ENCODE measurements at regions not wholly inside any gene's neighbourhood (a gene's known extent, or its start where the extent isn't known, plus 50 kb on each side); places are given as distances from the start of the nearest gene placed in this dataset.

GRCh38 chr3:82143661-82144412, 382.4 kb upstream of the GBE1 start:
- H3K9me3 ChIP-seq: peaks cover 7% of the 10 kb centered on the region
- H4K20me1 ChIP-seq: no peaks in the 10 kb centered on the region
- no peaks in the 10 kb centered on the region for H3K27me3 ChIP-seq
- H3K4me1 ChIP-seq: no peaks in the 10 kb centered on the region
- H3K36me3 ChIP-seq: no peaks in the 10 kb centered on the region
- no peak overlapping the region for H3K9ac ChIP-seq
- H3K4me2 ChIP-seq: no peak overlapping the region
- H3K27ac ChIP-seq: no peak overlapping the region
- no peak for TF ChIP-seq Cebpa-rat (IDR thresholded peaks at IDR 0.05)
- H3K4me3 ChIP-seq: no peak overlapping the region

DNA sequence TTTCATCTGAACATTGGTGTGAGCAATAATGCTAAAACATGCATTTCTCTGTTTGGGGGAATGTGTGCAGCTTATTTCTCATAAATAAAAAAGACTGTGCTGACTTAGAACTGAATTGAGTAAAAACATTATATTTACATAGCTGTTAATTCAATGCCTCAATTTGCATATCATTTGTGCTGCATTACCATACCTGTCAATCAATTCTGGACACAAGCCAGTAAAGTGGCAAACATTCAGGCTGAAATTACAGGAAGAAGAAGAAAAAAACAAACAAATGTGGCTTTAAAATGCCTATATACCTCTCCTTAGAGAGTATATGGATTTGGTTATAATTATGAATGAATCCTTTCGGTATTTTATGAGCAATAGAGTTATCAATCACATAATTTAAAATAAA, 380.1 kb upstream of the GBE1 start:
- no peaks in the 10 kb centered on the region for H3K36me3 ChIP-seq
- H3K4me1 ChIP-seq: no peaks in the 10 kb centered on the region
- H3K9ac ChIP-seq: no peak overlapping the region
- H3K27me3 ChIP-seq: no peaks in the 10 kb centered on the region
- no peak overlapping the region for H3K4me3 ChIP-seq
- H3K9me3 ChIP-seq: peaks cover 8% of the 10 kb centered on the region
- no peak overlapping the region for H3K4me2 ChIP-seq
- H3K27ac ChIP-seq: no peak overlapping the region
- no peaks in the 10 kb centered on the region for H4K20me1 ChIP-seq
- no peak for TF ChIP-seq Cebpa-rat (IDR thresholded peaks at IDR 0.05)

- H4K20me1 ChIP-seq: no peaks in the 10 kb centered on the region
- no peak for TF ChIP-seq Cebpa-rat (IDR thresholded peaks at IDR 0.05)
- no peak overlapping the region for H3K27ac ChIP-seq
- H3K36me3 ChIP-seq: no peaks in the 10 kb centered on the region
- no peak overlapping the region for H3K9ac ChIP-seq
- H3K27me3 ChIP-seq: no peaks in the 10 kb centered on the region
- H3K4me1 ChIP-seq: no peaks in the 10 kb centered on the region
- H3K9me3 ChIP-seq: peaks cover 8% of the 10 kb centered on the region
- no peak overlapping the region for H3K4me3 ChIP-seq
- H3K4me2 ChIP-seq: no peak overlapping the region
Observed at GRCh38 chr3:82137861-82138260, 376.4 kb upstream of the GBE1 start.

DNA sequence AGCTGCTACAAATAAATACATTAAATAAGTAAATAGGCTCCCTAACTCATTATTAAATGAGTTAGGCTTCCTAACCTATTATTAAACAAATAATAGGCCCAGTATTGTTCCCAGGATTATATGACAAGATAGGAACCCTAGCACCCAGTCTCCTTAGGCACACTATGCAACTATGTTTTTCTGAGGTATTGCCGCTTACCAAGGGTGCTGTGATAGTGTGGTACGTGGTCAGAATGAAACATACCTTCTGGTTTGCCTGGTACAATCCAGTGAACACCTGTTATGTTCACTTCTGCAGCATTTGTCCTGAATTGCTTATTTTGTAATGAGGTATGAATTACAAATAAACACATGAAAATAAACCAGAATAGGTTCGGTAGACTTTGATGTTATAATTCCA, 375.6 kb upstream of the GBE1 start:
- Histone ChIP-seq H3K9me3 (peaks cover 8% of the 10 kb centered on the region), H3K4me1 (no peaks in the 10 kb centered on the region), H3K9ac (no peak overlapping the region), H3K4me3 (no peak overlapping the region), H4K20me1 (no peaks in the 10 kb centered on the region), H3K27ac (no peak overlapping the region), H3K27me3 (no peaks in the 10 kb centered on the region), H3K4me2 (no peak overlapping the region), H3K36me3 (no peaks in the 10 kb centered on the region)
- no peak for TF ChIP-seq Cebpa-rat (IDR thresholded peaks at IDR 0.05)

- H3K4me2 ChIP-seq: no peak overlapping the region
- TF ChIP-seq Cebpa-rat (IDR thresholded peaks at IDR 0.05): no peak
- no peak overlapping the region for H3K4me3 ChIP-seq
- no peaks in the 10 kb centered on the region for H4K20me1 ChIP-seq
- H3K4me1 ChIP-seq: no peaks in the 10 kb centered on the region
- H3K27me3 ChIP-seq: no peaks in the 10 kb centered on the region
- H3K9me3 ChIP-seq: no peaks in the 10 kb centered on the region
- no peak overlapping the region for H3K27ac ChIP-seq
- H3K9ac ChIP-seq: no peak overlapping the region
- H3K36me3 ChIP-seq: no peaks in the 10 kb centered on the region
Observed at GRCh38 chr3:82133070-82133606, 371.7 kb upstream of the GBE1 start.

- Histone ChIP-seq H3K36me3 (no peaks in the 10 kb centered on the region), H3K27ac (no peak overlapping the region), H3K9me3 (no peaks in the 10 kb centered on the region), H3K4me2 (no peak overlapping the region), H3K9ac (no peak overlapping the region), H3K27me3 (no peaks in the 10 kb centered on the region), H3K4me1 (no peaks in the 10 kb centered on the region), H4K20me1 (no peaks in the 10 kb centered on the region), H3K4me3 (no peak overlapping the region)
- no peak for TF ChIP-seq Cebpa-rat (IDR thresholded peaks at IDR 0.05)
Observed at GRCh38 chr3:82132210-82133069, 371.0 kb upstream of the GBE1 start.

DNA sequence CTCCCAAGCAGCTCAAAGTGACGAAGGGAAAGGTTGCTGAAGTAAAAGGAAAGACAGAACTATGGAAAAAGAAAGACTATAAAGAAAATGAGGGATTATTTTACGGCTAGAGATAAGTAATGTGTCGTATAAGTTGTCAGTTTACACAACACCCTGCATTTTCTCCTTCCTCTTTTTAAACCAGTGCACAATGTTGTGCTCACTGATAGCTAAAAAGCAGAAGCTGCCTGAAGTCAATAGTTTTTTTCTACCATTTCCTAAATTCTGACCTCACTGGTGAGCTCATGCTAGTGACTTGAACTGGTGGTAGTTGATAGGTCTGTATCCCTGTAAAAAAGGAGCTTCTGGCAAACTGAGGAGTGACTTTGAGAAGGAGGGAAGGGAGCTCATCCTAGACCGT, 368.6 kb upstream of the GBE1 start:
- no peak for TF ChIP-seq Cebpa-rat (IDR thresholded peaks at IDR 0.05)
- H3K9ac ChIP-seq: no peak overlapping the region
- H3K27me3 ChIP-seq: no peaks in the 10 kb centered on the region
- no peak overlapping the region for H3K4me3 ChIP-seq
- H3K4me2 ChIP-seq: no peak overlapping the region
- no peaks in the 10 kb centered on the region for H3K9me3 ChIP-seq
- H3K27ac ChIP-seq: no peak overlapping the region
- H4K20me1 ChIP-seq: no peaks in the 10 kb centered on the region
- H3K4me1 ChIP-seq: no peaks in the 10 kb centered on the region
- no peaks in the 10 kb centered on the region for H3K36me3 ChIP-seq

- no peaks in the 10 kb centered on the region for H4K20me1 ChIP-seq
- no peaks in the 10 kb centered on the region for H3K36me3 ChIP-seq
- H3K9me3 ChIP-seq: no peaks in the 10 kb centered on the region
- TF ChIP-seq Cebpa-rat (IDR thresholded peaks at IDR 0.05): no peak
- no peaks in the 10 kb centered on the region for H3K4me1 ChIP-seq
- H3K27me3 ChIP-seq: no peaks in the 10 kb centered on the region
- H3K27ac ChIP-seq: no peak overlapping the region
- H3K4me3 ChIP-seq: no peak overlapping the region
- H3K4me2 ChIP-seq: no peak overlapping the region
- H3K9ac ChIP-seq: no peak overlapping the region
Observed at GRCh38 chr3:82129221-82129801, 367.9 kb upstream of the GBE1 start.

- H3K9ac ChIP-seq: no peak overlapping the region
- H3K27ac ChIP-seq: no peak overlapping the region
- H3K4me3 ChIP-seq: no peak overlapping the region
- no peaks in the 10 kb centered on the region for H3K27me3 ChIP-seq
- H3K4me2 ChIP-seq: no peak overlapping the region
- no peaks in the 10 kb centered on the region for H3K9me3 ChIP-seq
- no peaks in the 10 kb centered on the region for H3K36me3 ChIP-seq
- no peak for TF ChIP-seq Cebpa-rat (IDR thresholded peaks at IDR 0.05)
- no peaks in the 10 kb centered on the region for H3K4me1 ChIP-seq
- no peaks in the 10 kb centered on the region for H4K20me1 ChIP-seq
Observed at GRCh38 chr3:82128271-82128670, 366.8 kb upstream of the GBE1 start.
